ENCODE measurements at regions not wholly inside any gene's neighbourhood (a gene's known extent, or its start where the extent isn't known, plus 50 kb on each side); places are given as distances from the start of the nearest gene placed in this dataset.

GRCh38 chr22:49565516-49565855 is 262.2 kb downstream of the BRD1 start:
- no peak for TF ChIP-seq CTCF (IDR thresholded peaks at IDR 0.05; ENCODE audit: low read depth, low read length, missing control alignments)
- no peak for DNase-seq (ENCODE audit: extremely low read depth, low read depth)
- H3K4me3 ChIP-seq (replicated peaks; ENCODE audit: low read depth, low read length): no peak overlapping the region

GRCh38 chr22:49564666-49565515 is 262.8 kb downstream of the BRD1 start:
- H3K4me3 ChIP-seq (replicated peaks; ENCODE audit: low read depth, low read length): no peak overlapping the region
- no peak for DNase-seq (ENCODE audit: extremely low read depth, low read depth)
- TF ChIP-seq CTCF (IDR thresholded peaks at IDR 0.05; ENCODE audit: low read depth, low read length, missing control alignments): no peak

GRCh38 chr22:49564054-49564453 is 263.6 kb downstream of the BRD1 start:
- DNase-seq (ENCODE audit: extremely low read depth, low read depth): no peak
- TF ChIP-seq CTCF (IDR thresholded peaks at IDR 0.05; ENCODE audit: low read depth, low read length, missing control alignments): no peak
- no peak overlapping the region for H3K4me3 ChIP-seq (replicated peaks; ENCODE audit: low read depth, low read length)

- no peak overlapping the region for H3K4me3 ChIP-seq (replicated peaks; ENCODE audit: low read depth, low read length)
- no peak for TF ChIP-seq CTCF (IDR thresholded peaks at IDR 0.05; ENCODE audit: low read depth, low read length, missing control alignments)
- no peak for DNase-seq (ENCODE audit: extremely low read depth, low read depth)
These were observed 264.9 kb downstream of the BRD1 start for GRCh38 chr22:49562685-49563249.

GRCh38 chr22:49561976-49562375 is 265.7 kb downstream of the BRD1 start:
- no peak for DNase-seq (ENCODE audit: extremely low read depth, low read depth)
- H3K4me3 ChIP-seq (replicated peaks; ENCODE audit: low read depth, low read length): no peak overlapping the region
- no peak for TF ChIP-seq CTCF (IDR thresholded peaks at IDR 0.05; ENCODE audit: low read depth, low read length, missing control alignments)

- TF ChIP-seq CTCF (IDR thresholded peaks at IDR 0.05; ENCODE audit: low read depth, low read length, missing control alignments): no peak
- no peak for DNase-seq (ENCODE audit: extremely low read depth, low read depth)
- H3K4me3 ChIP-seq (replicated peaks; ENCODE audit: low read depth, low read length): no peak overlapping the region
These were observed 266.3 kb downstream of the BRD1 start for GRCh38 chr22:49561338-49561737.
